A549 (cell line): ENCODE measurements at regions not wholly inside any gene's neighbourhood (a gene's known extent, or its start where the extent isn't known, plus 50 kb on each side); places are given as distances from the start of the nearest gene placed in this dataset.

Source experiments
- ATAC-seq, 2 experiments: fragments of 200-7000 bp in 1 of 2; fragments of >200 bp in 1 of 2; cut with Nextera tagmentation in 1 of 2; cut with Tn5 transposase in 1 of 2; 3 replicates each; pipeline versions ENCODE4 v1.8.0 to v1.9.1; 2018 to 2020; ENCODE audit warnings: mild to moderate bottlenecking in 1 of 2, moderate library complexity in 1 of 2
- CTCF ChIA-PET: fragments of 300-600 bp; sonication (Branson Sonifier 250); formaldehyde crosslinking; extraction: SDS; loops from one replicate; lab custom pipeline; 2021; ENCODE audit warnings: antibody characterized with exemption, inconsistent platforms; lab: Yijun Ruan, JAX
- POLR2A ChIA-PET: fragments of 350-600 bp; formaldehyde crosslinking; extraction: SDS; loops from one replicate; lab custom pipeline; 2021; ENCODE audit warnings: antibody characterized with exemption, inconsistent platforms; lab: Yijun Ruan, JAX
- DNase-seq, 2 experiments: peaks; one replicate each; pipeline versions ENCODE4 v3.0.0 to v3.0.0-alpha.2; 2011 to 2016; ENCODE audit warnings: low read depth in 1 of 2, low spot score in 1 of 2
- FAIRE-seq: peaks from 2 replicates; lab custom pipeline; 2011; peaks lifted over from hg19 to GRCh38; lab: Jason Lieb, UNC
- H3K27ac ChIP-seq, 2 experiments: fragments of >200 bp; sonication (Bioruptor Twin); formaldehyde crosslinking; 3 replicates each; pipeline ENCODE4 v1.5.1; 2016 to 2017
- H3K4me1 ChIP-seq: fragments of >200 bp; sonication (Bioruptor Twin); formaldehyde crosslinking; 3 replicates; pipeline ENCODE4 v1.6.1; 2016
- H3K4me2 ChIP-seq: fragments of >200 bp; sonication (Bioruptor Twin); formaldehyde crosslinking; 3 replicates; pipeline ENCODE4 v1.6.1; 2016
- H3K4me3 ChIP-seq: fragments of >200 bp; sonication (Bioruptor Twin); formaldehyde crosslinking; 3 replicates; pipeline ENCODE4 v1.5.1; 2016
- H3K9me3 ChIP-seq: fragments of >200 bp; sonication (Bioruptor Twin); formaldehyde crosslinking; 3 replicates; pipeline ENCODE4 v1.6.1; 2016
- ATOH8 ChIP-seq: fragments of 250-450 bp; sonication (Bioruptor Pico); IDR thresholded peaks from 2 replicates; pipeline ENCODE4 v1.5.0; 2020; ENCODE audit warnings: low read depth, mild to moderate bottlenecking, moderate library complexity
- CBX2 ChIP-seq: fragments of 200-600 bp; sonication (generic); IDR thresholded peaks from 2 replicates; pipeline ENCODE4 v1.6.1; 2016; ENCODE audit warnings: low read depth, mild to moderate bottlenecking, borderline replicate concordance
- CBX8 ChIP-seq: fragments of 200-600 bp; sonication (generic); IDR thresholded peaks from 2 replicates; pipeline ENCODE4 v1.6.1; 2016
- CHD2 ChIP-seq: fragments of 150-350 bp; IDR thresholded peaks from 2 replicates; pipeline ENCODE4 v1.6.1; 2014; ENCODE audit warnings: low read length; ENCODE audit not compliant: partially characterized antibody
- CHD4 ChIP-seq: fragments of 200-600 bp; sonication (generic); IDR thresholded peaks from 2 replicates; pipeline ENCODE4 v1.6.1; 2016; ENCODE audit warnings: antibody characterized with exemption, mild to moderate bottlenecking, borderline replicate concordance
- E2F6 ChIP-seq: IDR thresholded peaks from 2 replicates; pipeline ENCODE4 v1.6.1; 2012; ENCODE audit warnings: low read depth, borderline replicate concordance
- ELK1 ChIP-seq: fragments of 150-350 bp; IDR thresholded peaks from 2 replicates; pipeline ENCODE4 v1.6.1; 2014; ENCODE audit warnings: low read depth, mild to moderate bottlenecking, low read length
- FOSB ChIP-seq: fragments of 250-450 bp; sonication (Bioruptor Pico); IDR thresholded peaks from 2 replicates; pipeline ENCODE4 v1.5.0; 2020; ENCODE audit warnings: mild to moderate bottlenecking, moderate library complexity
- FOSL2 ChIP-seq, 2 experiments: fragments of 450-650 bp in 1 of 2; fragments of >200 bp in 1 of 2; sonication (Bioruptor Twin) in 1 of 2; formaldehyde crosslinking; IDR thresholded peaks; 2 replicates each; pipeline versions ENCODE4 v1.5.0 to v1.6.1; 2016 to 2020; ENCODE audit warnings: mild to moderate bottlenecking in 1 of 2, moderate library complexity in 1 of 2
- HDAC2 ChIP-seq: fragments of 200-600 bp; sonication (generic); IDR thresholded peaks from 2 replicates; pipeline ENCODE4 v1.6.1; 2016
- HES2 ChIP-seq: fragments of >200 bp; sonication (Bioruptor Twin); formaldehyde crosslinking; IDR thresholded peaks from 2 replicates; pipeline ENCODE4 v1.6.1; 2016
- HEYL ChIP-seq: fragments of 250-450 bp; sonication (Bioruptor Pico); IDR thresholded peaks from 2 replicates; pipeline ENCODE4 v1.8.0; 2021; ENCODE audit warnings: mild to moderate bottlenecking, moderate library complexity
- HOXB13 ChIP-seq: fragments of 250-450 bp; sonication (Bioruptor Pico); IDR thresholded peaks from 2 replicates; pipeline ENCODE4 v1.5.0; 2020; ENCODE audit warnings: low read depth, mild to moderate bottlenecking, moderate library complexity
- JUN ChIP-seq, 2 experiments: fragments of >200 bp; sonication (Bioruptor Twin); formaldehyde crosslinking; IDR thresholded peaks; 2 replicates in 1 of 2; 3 replicates in 1 of 2; pipeline ENCODE4 v1.6.1; 2016 to 2017
- JUNB ChIP-seq: fragments of >200 bp; sonication (Bioruptor Twin); formaldehyde crosslinking; IDR thresholded peaks from 2 replicates; pipeline ENCODE4 v1.6.1; 2016
- KDM5A ChIP-seq: fragments of 200-600 bp; sonication (generic); IDR thresholded peaks from 2 replicates; pipeline ENCODE4 v1.6.1; 2016; ENCODE audit warnings: antibody characterized with exemption, mild to moderate bottlenecking
- MAX ChIP-seq: IDR thresholded peaks from 2 replicates; pipeline ENCODE4 v1.6.1; 2012
- MAZ ChIP-seq: fragments of 150-350 bp; IDR thresholded peaks from 2 replicates; pipeline ENCODE4 v1.6.1; 2014; ENCODE audit warnings: antibody characterized with exemption, low read depth, low read length, borderline replicate concordance
- MYC ChIP-seq: IDR thresholded peaks from 2 replicates; pipeline ENCODE4 v1.6.1; 2012; ENCODE audit warnings: mild to moderate bottlenecking, inconsistent platforms, low read length, improper control_type of control experiment, borderline replicate concordance
- NPAS2 ChIP-seq: fragments of 250-450 bp; sonication (Bioruptor Pico); IDR thresholded peaks from 2 replicates; pipeline ENCODE4 v1.8.0; 2022; ENCODE audit warnings: mild to moderate bottlenecking, moderate library complexity, borderline replicate concordance
- NR3C1 ChIP-seq: fragments of >200 bp; sonication (Bioruptor Twin); formaldehyde crosslinking; IDR thresholded peaks from 3 replicates; pipeline ENCODE4 v1.6.1; 2017
- PBX3 ChIP-seq: IDR thresholded peaks from 2 replicates; pipeline ENCODE4 v1.6.1; 2012
- POLR2A ChIP-seq: IDR thresholded peaks from 2 replicates; pipeline ENCODE4 v1.6.1; 2012; ENCODE audit warnings: mild to moderate bottlenecking, low read length
- RNF2 ChIP-seq: fragments of 200-600 bp; sonication (generic); IDR thresholded peaks from 2 replicates; pipeline ENCODE4 v1.6.1; 2016; ENCODE audit warnings: low read depth, mild to moderate bottlenecking, antibody characterized with exemption, moderate library complexity, borderline replicate concordance
- ZC3H11A ChIP-seq: fragments of 450-650 bp; IDR thresholded peaks from 2 replicates; pipeline ENCODE4 v1.6.1; 2014; ENCODE audit warnings: antibody characterized with exemption, mild to moderate bottlenecking
- WGBS: methylation state at CpG from one replicate; pipeline ENCODE4 v1.1.6; 2017; ENCODE audit errors: missing lambda C conversion rate; 5-methylcytosine and 5-hydroxymethylcytosine counted together

- WGBS = 88% methylated on average over 6 of the region's 6 CpGs
- ATAC-seq (no peak), DNase-seq (no peak)
- Histone ChIP-seq H3K4me1 (peaks cover 33% of the 10 kb centered on the region), H3K4me2 (no peak overlapping the region), H3K27ac (peak overlapping the region; percentile 29 to 61; a peak in 4 of 6 replicates)
- POLR2A ChIA-PET = no interaction called here
- CTCF ChIA-PET = interaction anchor here (1.5 kb wide), 1 partner anchor 260 kb away, joined by 3 read pairs; no protein-coding TSS in a partner anchor
- no peak for TF ChIP-seq MYC
- TF ChIP-seq JUN (IDR thresholded peaks at IDR 0.05) = no peak
- TF ChIP-seq, all 56 proteins: peak for 0
- Histone ChIP-seq H3K4me3 (no peak overlapping the region), H3K9me3 (no peaks in the 10 kb centered on the region)
- no peak for FAIRE-seq
Observed at GRCh38 chr1:234871710-234872271, 256.8 kb downstream of the TOMM20 start.

- Histone ChIP-seq H3K27ac (peak overlapping the region; percentile 29 to 61; a peak in 4 of 6 replicates), H3K4me3 (no peak overlapping the region), H3K9me3 (no peaks in the 10 kb centered on the region), H3K4me2 (no peak overlapping the region), H3K4me1 (peaks cover 32% of the 10 kb centered on the region)
- no peak for TF ChIP-seq POLR2A
- TF ChIP-seq E2F6 = no peak
- no peak for TF ChIP-seq JUNB
- TF ChIP-seq FOSL2 (IDR thresholded peaks at IDR 0.05) = no peak
- TF ChIP-seq FOSL2 (CRISPR knock-in tag; IDR thresholded peaks at IDR 0.05) = no peak
- TF ChIP-seq PBX3 = no peak
- no peak for TF ChIP-seq HOXB13 (CRISPR knock-in tag)
- no peak for TF ChIP-seq CHD4
- no peak for TF ChIP-seq KDM5A
- TF ChIP-seq ATOH8 = no peak
- no peak for TF ChIP-seq NPAS2
- no peak for TF ChIP-seq HDAC2
- ChIA-PET CTCF (interaction anchor here (1.2 to 1.5 kb wide), 2 partner anchors 20 to 260 kb away, joined by 3 read pairs; no protein-coding TSS in a partner anchor), POLR2A (no interaction called here)
- DNase-seq (no peak), FAIRE-seq (no peak), ATAC-seq (no peak)
- 81% methylated on average over 10 of the region's 10 CpGs for WGBS
Observed at GRCh38 chr1:234871039-234871709, 257.5 kb downstream of the TOMM20 start.

- no peak for FAIRE-seq
- WGBS = 91% methylated on average over 11 of the region's 11 CpGs
- CTCF ChIA-PET = interaction anchor here (1.2 to 1.5 kb wide), 2 partner anchors 21 to 259 kb away, joined by 3 read pairs; no protein-coding TSS in a partner anchor
Observed at GRCh38 chr1:234870020-234870981, 258.3 kb downstream of the TOMM20 start.

More at GRCh38 chr1:234870020-234870981, 258.3 kb downstream of the TOMM20 start:
- no peak for TF ChIP-seq MAZ
- no peak for TF ChIP-seq FOSB (CRISPR knock-in tag)
- TF ChIP-seq HEYL (CRISPR knock-in tag) = no peak
- no peak for TF ChIP-seq FOSL2 (IDR thresholded peaks at IDR 0.05)
- TF ChIP-seq FOSL2 (CRISPR knock-in tag; IDR thresholded peaks at IDR 0.05) = no peak
- no peak for TF ChIP-seq ZC3H11A
- no peak for TF ChIP-seq MAX
- TF ChIP-seq CHD2 = no peak
- TF ChIP-seq HES2 = no peak
- TF ChIP-seq NR3C1 = no peak
- no peak for TF ChIP-seq RNF2
- no peak for TF ChIP-seq ELK1
- TF ChIP-seq KDM5A = no peak
- TF ChIP-seq NPAS2 = no peak
- TF ChIP-seq CBX8 = no peak
- no peak for TF ChIP-seq CBX2
- no peak for TF ChIP-seq POLR2A
- Histone ChIP-seq H3K4me2 (no peak overlapping the region), H3K4me1 (peaks cover 25% of the 10 kb centered on the region), H3K4me3 (no peak overlapping the region), H3K9me3 (peaks cover 3% of the 10 kb centered on the region; the same call in 1 of the 3 replicates), H3K27ac (peak overlapping the region; percentile 8 to 61; a peak in 3 of 6 replicates)
- POLR2A ChIA-PET = no interaction called here
- ATAC-seq (no peak), DNase-seq (no peak)
